HEK293 (cell line): ENCODE measurements at regions not wholly inside any gene's neighbourhood (a gene's known extent, or its start where the extent isn't known, plus 50 kb on each side); places are given as distances from the start of the nearest gene placed in this dataset.

ENCODE experiments used
- CTCF ChIA-PET: fragments of 350-600 bp; formaldehyde crosslinking; extraction: SDS; loops from one replicate; lab custom pipeline; 2021; ENCODE audit warnings: antibody characterized with exemption; lab: Yijun Ruan, JAX
- POLR2A ChIA-PET: fragments of 300-600 bp; formaldehyde crosslinking; extraction: SDS; loops from one replicate; lab custom pipeline; 2020; ENCODE audit warnings: antibody characterized with exemption, inconsistent platforms; lab: Yijun Ruan, JAX
- H3K27ac ChIP-seq: fragments of 200-500 bp; sonication (Bioruptor generic); 2 replicates; pipeline ENCODE4 v1.5.1; 2014; ENCODE audit warnings: low read depth, low read length, control low read depth, inconsistent platforms; ENCODE audit errors: extremely low read depth
- H3K36me3 ChIP-seq, 2 experiments: fragments of 200-500 bp in 1 of 2; sonication (Bioruptor generic) in 1 of 2; 1 replicate in 1 of 2; 2 replicates in 1 of 2; pipeline ENCODE4 v1.5.1; 2014 to 2017; ENCODE audit warnings: inconsistent platforms in 2 of 2, low read length in 2 of 2; ENCODE audit not compliant: control insufficient read depth in 2 of 2, insufficient read depth in 1 of 2
- H3K4me1 ChIP-seq: fragments of 200-500 bp; sonication (Bioruptor generic); 2 replicates; pipeline ENCODE4 v1.5.1; 2014; ENCODE audit warnings: mild to moderate bottlenecking, low read length, inconsistent platforms; ENCODE audit not compliant: control insufficient read depth, insufficient read depth
- H3K4me3 ChIP-seq: 2 replicates; pipeline ENCODE4 v1.5.1; 2011; ENCODE audit warnings: low read depth, mild to moderate bottlenecking, control low read depth, low read length, moderate library complexity
- H3K9me3 ChIP-seq: fragments of 200-500 bp; sonication (Bioruptor generic); 2 replicates; pipeline ENCODE4 v1.5.1; 2014; ENCODE audit warnings: low read depth, low read length, inconsistent platforms; ENCODE audit not compliant: control insufficient read depth, insufficient read depth
- HOXC10 ChIP-seq: sonication (generic); formaldehyde crosslinking; IDR thresholded peaks from 2 replicates; pipeline ENCODE4 v1.8.1; 2023; ENCODE audit warnings: mild to moderate bottlenecking, missing genetic modification reagents
- ZNF10 ChIP-seq: fragments of 450-650 bp; formaldehyde crosslinking; IDR thresholded peaks from 2 replicates; pipeline ENCODE4 v1.5.1; 2017; ENCODE audit warnings: missing biosample characterization, missing genetic modification characterization
- ZNF23 ChIP-seq: fragments of 450-650 bp; formaldehyde crosslinking; IDR thresholded peaks from 2 replicates; pipeline ENCODE4 v1.5.1; 2016; ENCODE audit warnings: missing biosample characterization, missing genetic modification characterization, borderline replicate concordance
- ZNF362 ChIP-seq: fragments of 450-650 bp; formaldehyde crosslinking; IDR thresholded peaks from 2 replicates; pipeline ENCODE4 v1.5.1; 2016; ENCODE audit warnings: missing biosample characterization, missing genetic modification characterization
- ZNF366 ChIP-seq: fragments of 450-650 bp; formaldehyde crosslinking; conservative IDR thresholded peaks from 2 replicates; pipeline ENCODE4 v1.5.1; 2016; ENCODE audit warnings: missing biosample characterization, missing genetic modification characterization
- ZNF473 ChIP-seq: fragments of 450-650 bp; formaldehyde crosslinking; IDR thresholded peaks from 2 replicates; pipeline ENCODE4 v1.5.1; 2017; ENCODE audit warnings: missing biosample characterization, missing genetic modification characterization
- ZNF621 ChIP-seq: fragments of 450-650 bp; formaldehyde crosslinking; IDR thresholded peaks from 2 replicates; pipeline ENCODE4 v1.5.1; 2017; ENCODE audit warnings: missing biosample characterization, missing genetic modification characterization
- ZNF654 ChIP-seq: fragments of 450-650 bp; formaldehyde crosslinking; IDR thresholded peaks from 2 replicates; pipeline ENCODE4 v1.5.1; 2016; ENCODE audit warnings: low read depth, missing biosample characterization, missing genetic modification characterization
- ZNF704 ChIP-seq: fragments of 450-650 bp; formaldehyde crosslinking; IDR thresholded peaks from 2 replicates; pipeline ENCODE4 v1.5.1; 2016; ENCODE audit warnings: missing biosample characterization, missing genetic modification characterization
- ZNF843 ChIP-seq: fragments of 450-650 bp; formaldehyde crosslinking; IDR thresholded peaks from 2 replicates; pipeline ENCODE4 v1.5.1; 2016; ENCODE audit warnings: missing biosample characterization, missing genetic modification characterization
- ZSCAN4 ChIP-seq: fragments of 450-650 bp; formaldehyde crosslinking; IDR thresholded peaks from 2 replicates; pipeline ENCODE4 v1.5.1; 2017; ENCODE audit warnings: missing biosample characterization, missing genetic modification characterization
- TF ChIP-seq, protein P1 (sequence below): fragments of 450-650 bp; formaldehyde crosslinking; IDR thresholded peaks from 2 replicates; pipeline ENCODE4 v1.5.1; 2017; ENCODE audit warnings: missing biosample characterization, missing genetic modification characterization
- TF ChIP-seq, protein P2 (sequence below): fragments of 450-650 bp; formaldehyde crosslinking; conservative IDR thresholded peaks from 2 replicates; pipeline ENCODE4 v1.5.1; 2016; ENCODE audit warnings: low read depth, missing biosample characterization, missing genetic modification characterization
- TF ChIP-seq, protein P3 (sequence below): fragments of 450-650 bp; formaldehyde crosslinking; IDR thresholded peaks from 2 replicates; pipeline ENCODE4 v1.5.1; 2016; ENCODE audit warnings: missing biosample characterization, missing genetic modification characterization
- TF ChIP-seq, protein P4 (sequence below): fragments of 450-650 bp; IDR thresholded peaks from 2 replicates; pipeline ENCODE4 v1.5.1; 2018; ENCODE audit warnings: missing biosample characterization, missing genetic modification characterization
- TF ChIP-seq, protein P5 (sequence below): fragments of 450-650 bp; formaldehyde crosslinking; IDR thresholded peaks from 2 replicates; pipeline ENCODE4 v1.5.1; 2016; ENCODE audit warnings: missing biosample characterization, missing genetic modification characterization
- TF ChIP-seq, protein P6 (sequence below): fragments of 450-650 bp; formaldehyde crosslinking; IDR thresholded peaks from 2 replicates; pipeline ENCODE4 v1.5.1; 2017; ENCODE audit warnings: missing biosample characterization, missing genetic modification characterization

DNA sequence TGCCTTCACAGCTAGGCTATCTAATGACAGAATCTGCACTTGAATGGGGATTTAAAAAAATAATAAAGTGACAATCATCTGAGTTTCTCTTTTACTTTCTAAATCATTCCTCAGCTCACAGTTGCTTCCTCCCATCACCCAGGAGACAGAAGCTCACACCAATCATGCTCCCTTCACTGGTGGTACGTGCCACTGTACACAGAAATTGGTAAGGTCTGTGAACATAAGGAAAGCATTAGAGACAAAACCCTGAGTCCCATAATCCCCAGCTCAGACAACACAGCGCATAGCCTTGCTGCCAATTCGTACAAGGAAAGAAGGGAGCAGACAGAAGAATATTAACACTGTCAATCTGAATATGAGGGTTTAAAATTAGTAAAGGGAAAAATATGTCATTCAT is 133.1 kb downstream of the IDS start (continued):
- TF ChIP-seq, protein P1, sequence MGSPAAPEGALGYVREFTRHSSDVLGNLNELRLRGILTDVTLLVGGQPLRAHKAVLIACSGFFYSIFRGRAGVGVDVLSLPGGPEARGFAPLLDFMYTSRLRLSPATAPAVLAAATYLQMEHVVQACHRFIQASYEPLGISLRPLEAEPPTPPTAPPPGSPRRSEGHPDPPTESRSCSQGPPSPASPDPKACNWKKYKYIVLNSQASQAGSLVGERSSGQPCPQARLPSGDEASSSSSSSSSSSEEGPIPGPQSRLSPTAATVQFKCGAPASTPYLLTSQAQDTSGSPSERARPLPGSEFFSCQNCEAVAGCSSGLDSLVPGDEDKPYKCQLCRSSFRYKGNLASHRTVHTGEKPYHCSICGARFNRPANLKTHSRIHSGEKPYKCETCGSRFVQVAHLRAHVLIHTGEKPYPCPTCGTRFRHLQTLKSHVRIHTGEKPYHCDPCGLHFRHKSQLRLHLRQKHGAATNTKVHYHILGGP (tag by site-specific recombination): no peak
- TF ChIP-seq ZNF473 (tag by site-specific recombination) (no peak), ZNF843 (tag by site-specific recombination) (no peak), ZNF704 (no peak), ZNF10 (tag by site-specific recombination) (no peak), ZSCAN4 (no peak)
- TF ChIP-seq, protein P2, sequence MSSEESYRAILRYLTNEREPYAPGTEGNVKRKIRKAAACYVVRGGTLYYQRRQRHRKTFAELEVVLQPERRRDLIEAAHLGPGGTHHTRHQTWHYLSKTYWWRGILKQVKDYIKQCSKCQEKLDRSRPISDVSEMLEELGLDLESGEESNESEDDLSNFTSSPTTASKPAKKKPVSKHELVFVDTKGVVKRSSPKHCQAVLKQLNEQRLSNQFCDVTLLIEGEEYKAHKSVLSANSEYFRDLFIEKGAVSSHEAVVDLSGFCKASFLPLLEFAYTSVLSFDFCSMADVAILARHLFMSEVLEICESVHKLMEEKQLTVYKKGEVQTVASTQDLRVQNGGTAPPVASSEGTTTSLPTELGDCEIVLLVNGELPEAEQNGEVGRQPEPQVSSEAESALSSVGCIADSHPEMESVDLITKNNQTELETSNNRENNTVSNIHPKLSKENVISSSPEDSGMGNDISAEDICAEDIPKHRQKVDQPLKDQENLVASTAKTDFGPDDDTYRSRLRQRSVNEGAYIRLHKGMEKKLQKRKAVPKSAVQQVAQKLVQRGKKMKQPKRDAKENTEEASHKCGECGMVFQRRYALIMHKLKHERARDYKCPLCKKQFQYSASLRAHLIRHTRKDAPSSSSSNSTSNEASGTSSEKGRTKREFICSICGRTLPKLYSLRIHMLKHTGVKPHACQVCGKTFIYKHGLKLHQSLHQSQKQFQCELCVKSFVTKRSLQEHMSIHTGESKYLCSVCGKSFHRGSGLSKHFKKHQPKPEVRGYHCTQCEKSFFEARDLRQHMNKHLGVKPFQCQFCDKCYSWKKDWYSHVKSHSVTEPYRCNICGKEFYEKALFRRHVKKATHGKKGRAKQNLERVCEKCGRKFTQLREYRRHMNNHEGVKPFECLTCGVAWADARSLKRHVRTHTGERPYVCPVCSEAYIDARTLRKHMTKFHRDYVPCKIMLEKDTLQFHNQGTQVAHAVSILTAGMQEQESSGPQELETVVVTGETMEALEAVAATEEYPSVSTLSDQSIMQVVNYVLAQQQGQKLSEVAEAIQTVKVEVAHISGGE: no peak
- TF ChIP-seq, protein P3, sequence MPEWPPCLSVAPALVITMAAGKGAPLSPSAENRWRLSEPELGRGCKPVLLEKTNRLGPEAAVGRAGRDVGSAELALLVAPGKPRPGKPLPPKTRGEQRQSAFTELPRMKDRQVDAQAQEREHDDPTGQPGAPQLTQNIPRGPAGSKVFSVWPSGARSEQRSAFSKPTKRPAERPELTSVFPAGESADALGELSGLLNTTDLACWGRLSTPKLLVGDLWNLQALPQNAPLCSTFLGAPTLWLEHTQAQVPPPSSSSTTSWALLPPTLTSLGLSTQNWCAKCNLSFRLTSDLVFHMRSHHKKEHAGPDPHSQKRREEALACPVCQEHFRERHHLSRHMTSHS (tag by site-specific recombination): no peak

GRCh38 chrX:149370097-149370496 is 135.0 kb downstream of the IDS start:
- H3K4me1 ChIP-seq: no peaks in the 10 kb centered on the region
- no peaks in the 10 kb centered on the region for H3K9me3 ChIP-seq
- CTCF ChIA-PET: interaction anchor here (0.7 kb wide), 1 partner anchor 15 kb away, joined by 3 read pairs; no protein-coding TSS in a partner anchor
- no peak overlapping the region for H3K27ac ChIP-seq
- no peaks in the 10 kb centered on the region for H3K36me3 ChIP-seq
- H3K4me3 ChIP-seq: no peak overlapping the region
- POLR2A ChIA-PET: no interaction called here
- TF ChIP-seq ZNF654 (tag by site-specific recombination): no peak
- no peak for TF ChIP-seq ZNF366 (tag by site-specific recombination)
- no peak for TF ChIP-seq ZNF23
- no peak for TF ChIP-seq HOXC10 (CRISPR knock-in tag)
- TF ChIP-seq ZNF362 (tag by site-specific recombination): no peak
- TF ChIP-seq, protein P4, sequence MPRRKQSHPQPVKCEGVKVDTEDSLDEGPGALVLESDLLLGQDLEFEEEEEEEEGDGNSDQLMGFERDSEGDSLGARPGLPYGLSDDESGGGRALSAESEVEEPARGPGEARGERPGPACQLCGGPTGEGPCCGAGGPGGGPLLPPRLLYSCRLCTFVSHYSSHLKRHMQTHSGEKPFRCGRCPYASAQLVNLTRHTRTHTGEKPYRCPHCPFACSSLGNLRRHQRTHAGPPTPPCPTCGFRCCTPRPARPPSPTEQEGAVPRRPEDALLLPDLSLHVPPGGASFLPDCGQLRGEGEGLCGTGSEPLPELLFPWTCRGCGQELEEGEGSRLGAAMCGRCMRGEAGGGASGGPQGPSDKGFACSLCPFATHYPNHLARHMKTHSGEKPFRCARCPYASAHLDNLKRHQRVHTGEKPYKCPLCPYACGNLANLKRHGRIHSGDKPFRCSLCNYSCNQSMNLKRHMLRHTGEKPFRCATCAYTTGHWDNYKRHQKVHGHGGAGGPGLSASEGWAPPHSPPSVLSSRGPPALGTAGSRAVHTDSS (tag by site-specific recombination): no peak
- TF ChIP-seq, protein P5, sequence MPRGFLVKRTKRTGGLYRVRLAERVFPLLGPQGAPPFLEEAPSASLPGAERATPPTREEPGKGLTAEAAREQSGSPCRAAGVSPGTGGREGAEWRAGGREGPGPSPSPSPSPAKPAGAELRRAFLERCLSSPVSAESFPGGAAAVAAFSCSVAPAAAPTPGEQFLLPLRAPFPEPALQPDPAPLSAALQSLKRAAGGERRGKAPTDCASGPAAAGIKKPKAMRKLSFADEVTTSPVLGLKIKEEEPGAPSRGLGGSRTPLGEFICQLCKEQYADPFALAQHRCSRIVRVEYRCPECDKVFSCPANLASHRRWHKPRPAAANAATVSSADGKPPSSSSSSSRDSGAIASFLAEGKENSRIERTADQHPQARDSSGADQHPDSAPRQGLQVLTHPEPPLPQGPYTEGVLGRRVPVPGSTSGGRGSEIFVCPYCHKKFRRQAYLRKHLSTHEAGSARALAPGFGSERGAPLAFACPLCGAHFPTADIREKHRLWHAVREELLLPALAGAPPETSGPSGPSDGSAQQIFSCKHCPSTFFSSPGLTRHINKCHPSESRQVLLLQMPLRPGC (tag by site-specific recombination): no peak
- TF ChIP-seq, protein P6, sequence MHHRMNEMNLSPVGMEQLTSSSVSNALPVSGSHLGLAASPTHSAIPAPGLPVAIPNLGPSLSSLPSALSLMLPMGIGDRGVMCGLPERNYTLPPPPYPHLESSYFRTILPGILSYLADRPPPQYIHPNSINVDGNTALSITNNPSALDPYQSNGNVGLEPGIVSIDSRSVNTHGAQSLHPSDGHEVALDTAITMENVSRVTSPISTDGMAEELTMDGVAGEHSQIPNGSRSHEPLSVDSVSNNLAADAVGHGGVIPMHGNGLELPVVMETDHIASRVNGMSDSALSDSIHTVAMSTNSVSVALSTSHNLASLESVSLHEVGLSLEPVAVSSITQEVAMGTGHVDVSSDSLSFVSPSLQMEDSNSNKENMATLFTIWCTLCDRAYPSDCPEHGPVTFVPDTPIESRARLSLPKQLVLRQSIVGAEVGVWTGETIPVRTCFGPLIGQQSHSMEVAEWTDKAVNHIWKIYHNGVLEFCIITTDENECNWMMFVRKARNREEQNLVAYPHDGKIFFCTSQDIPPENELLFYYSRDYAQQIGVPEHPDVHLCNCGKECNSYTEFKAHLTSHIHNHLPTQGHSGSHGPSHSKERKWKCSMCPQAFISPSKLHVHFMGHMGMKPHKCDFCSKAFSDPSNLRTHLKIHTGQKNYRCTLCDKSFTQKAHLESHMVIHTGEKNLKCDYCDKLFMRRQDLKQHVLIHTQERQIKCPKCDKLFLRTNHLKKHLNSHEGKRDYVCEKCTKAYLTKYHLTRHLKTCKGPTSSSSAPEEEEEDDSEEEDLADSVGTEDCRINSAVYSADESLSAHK (tag by site-specific recombination): no peak
- TF ChIP-seq ZNF621 (tag by site-specific recombination): no peak
